ENCODE measurements at regions not wholly inside any gene's neighbourhood (a gene's known extent, or its start where the extent isn't known, plus 50 kb on each side); places are given as distances from the start of the nearest gene placed in this dataset.
"Not testable (repeated sequence)": the region's sequence is repeated elsewhere in the genome, so short reads cannot be mapped to it uniquely, and the experiment has no call there.

GRCh38 chr10:133764823-133765209 is 138.2 kb upstream of the FRG2B start:
- not testable (repeated sequence) for TF ChIP-seq REST (IDR thresholded peaks at IDR 0.05); SREBF2 (IDR thresholded peaks at IDR 0.05); CTCF (IDR thresholded peaks at IDR 0.05); SMC3 (IDR thresholded peaks at IDR 0.05); ZC3H11A (IDR thresholded peaks at IDR 0.05); RAD21 (conservative IDR thresholded peaks at IDR 0.05 in 1 of 2, IDR thresholded peaks at IDR 0.05 in 1 of 2); POLR2A (IDR thresholded peaks at IDR 0.05; ENCODE audit: low read length); CHD2 (IDR thresholded peaks at IDR 0.05; ENCODE audit: low read length, partially characterized antibody); BHLHE40 (IDR thresholded peaks at IDR 0.05; ENCODE audit: low read depth, low read length); JUN (IDR thresholded peaks at IDR 0.05); MAX (IDR thresholded peaks at IDR 0.05); EP300 (IDR thresholded peaks at IDR 0.05)
- TF ChIP-seq, protein P1, sequence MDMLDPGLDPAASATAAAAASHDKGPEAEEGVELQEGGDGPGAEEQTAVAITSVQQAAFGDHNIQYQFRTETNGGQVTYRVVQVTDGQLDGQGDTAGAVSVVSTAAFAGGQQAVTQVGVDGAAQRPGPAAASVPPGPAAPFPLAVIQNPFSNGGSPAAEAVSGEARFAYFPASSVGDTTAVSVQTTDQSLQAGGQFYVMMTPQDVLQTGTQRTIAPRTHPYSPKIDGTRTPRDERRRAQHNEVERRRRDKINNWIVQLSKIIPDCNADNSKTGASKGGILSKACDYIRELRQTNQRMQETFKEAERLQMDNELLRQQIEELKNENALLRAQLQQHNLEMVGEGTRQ (IDR thresholded peaks at IDR 0.05): not testable (repeated sequence)
- TF ChIP-seq, protein P2, sequence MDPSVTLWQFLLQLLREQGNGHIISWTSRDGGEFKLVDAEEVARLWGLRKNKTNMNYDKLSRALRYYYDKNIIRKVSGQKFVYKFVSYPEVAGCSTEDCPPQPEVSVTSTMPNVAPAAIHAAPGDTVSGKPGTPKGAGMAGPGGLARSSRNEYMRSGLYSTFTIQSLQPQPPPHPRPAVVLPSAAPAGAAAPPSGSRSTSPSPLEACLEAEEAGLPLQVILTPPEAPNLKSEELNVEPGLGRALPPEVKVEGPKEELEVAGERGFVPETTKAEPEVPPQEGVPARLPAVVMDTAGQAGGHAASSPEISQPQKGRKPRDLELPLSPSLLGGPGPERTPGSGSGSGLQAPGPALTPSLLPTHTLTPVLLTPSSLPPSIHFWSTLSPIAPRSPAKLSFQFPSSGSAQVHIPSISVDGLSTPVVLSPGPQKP (IDR thresholded peaks at IDR 0.05; ENCODE audit: low read depth, low read length): not testable (repeated sequence)

Data from A549 (cell line).